HG02610 (cell line): ENCODE measurements at regions not wholly inside any gene's neighbourhood (a gene's known extent, or its start where the extent isn't known, plus 50 kb on each side); places are given as distances from the start of the nearest gene placed in this dataset.
A peak's percentile ranks its signal among the peaks of the same experiment; 100 is the strongest.

Experiments
- ATAC-seq: cut with Tn5 transposase; IDR thresholded peaks from one replicate; pipeline ENCODE4 v1.9.1; 2021; ENCODE audit warnings: mild to moderate bottlenecking, moderate library complexity; ENCODE audit not compliant: unreplicated experiment

GRCh38 chr16:13392341-13392740 lies 490.9 kb downstream of the SHISA9 start:
- ATAC-seq, result no peak

GRCh38 chr16:13393816-13394215 lies 492.4 kb downstream of the SHISA9 start:
- no peak for ATAC-seq

- no peak for ATAC-seq
Measured at GRCh38 chr16:13394488-13394887, 493.1 kb downstream of the SHISA9 start.

- no peak for ATAC-seq
Measured at GRCh38 chr16:13397126-13397525, 495.7 kb downstream of the SHISA9 start.

GRCh38 chr16:13401641-13402040 lies 500.2 kb downstream of the SHISA9 start:
- ATAC-seq, result no peak

- ATAC-seq, result no peak
Measured at GRCh38 chr16:13402601-13403000, 501.2 kb downstream of the SHISA9 start.

GRCh38 chr16:13403326-13403725 lies 501.9 kb downstream of the SHISA9 start:
- no peak for ATAC-seq

GRCh38 chr16:13414154-13414553 lies 505.8 kb upstream of the ERCC4 start:
- ATAC-seq, result no peak

- ATAC-seq, result no peak
Measured at GRCh38 chr16:13419589-13419988, 500.4 kb upstream of the ERCC4 start.

GRCh38 chr16:13421726-13422125 lies 498.2 kb upstream of the ERCC4 start:
- no peak for ATAC-seq

- ATAC-seq, result no peak
Measured at GRCh38 chr16:13425836-13426235, 494.1 kb upstream of the ERCC4 start.

GRCh38 chr16:13426269-13426668 lies 493.7 kb upstream of the ERCC4 start:
- no peak for ATAC-seq

GRCh38 chr16:13426736-13427135 lies 493.2 kb upstream of the ERCC4 start:
- ATAC-seq, result no peak

GRCh38 chr16:13427943-13428342 lies 492.0 kb upstream of the ERCC4 start:
- no peak for ATAC-seq

- ATAC-seq, result no peak
Measured at GRCh38 chr16:13429416-13429815, 490.5 kb upstream of the ERCC4 start.

GRCh38 chr16:13435415-13435814 lies 484.5 kb upstream of the ERCC4 start:
- no peak for ATAC-seq

GRCh38 chr16:13435873-13436474 lies 484.0 kb upstream of the ERCC4 start:
- no peak for ATAC-seq

- peak; percentile 66 for ATAC-seq
Measured at GRCh38 chr16:13436641-13437412, 483.1 kb upstream of the ERCC4 start.

GRCh38 chr16:13437413-13437795 lies 482.6 kb upstream of the ERCC4 start:
- ATAC-seq, result no peak

GRCh38 chr16:13438064-13438463 lies 481.9 kb upstream of the ERCC4 start:
- ATAC-seq, result no peak

GRCh38 chr16:13439766-13440165 lies 480.2 kb upstream of the ERCC4 start:
- no peak for ATAC-seq

GRCh38 chr16:13441675-13442074 lies 478.3 kb upstream of the ERCC4 start:
- peak; percentile 72 for ATAC-seq

GRCh38 chr16:13448346-13448745 lies 471.6 kb upstream of the ERCC4 start:
- no peak for ATAC-seq
